SK-MEL-5 (cell line): ENCODE measurements at regions not wholly inside any gene's neighbourhood (a gene's known extent, or its start where the extent isn't known, plus 50 kb on each side); places are given as distances from the start of the nearest gene placed in this dataset.

Experiments
- DNase-seq: peaks from one replicate; pipeline ENCODE4 v3.0.0-alpha.2; 2016; ENCODE audit warnings: low read depth, low spot score
- in situ Hi-C: cut with HindIII; loops from 2 replicates; pipeline ENCODE4 v1.10.0; 2016; ENCODE audit warnings: low sequenced_read_pairs, high pct_unique_total_duplicates, low pct_unique_long_range_greater_than_20kb

DNA sequence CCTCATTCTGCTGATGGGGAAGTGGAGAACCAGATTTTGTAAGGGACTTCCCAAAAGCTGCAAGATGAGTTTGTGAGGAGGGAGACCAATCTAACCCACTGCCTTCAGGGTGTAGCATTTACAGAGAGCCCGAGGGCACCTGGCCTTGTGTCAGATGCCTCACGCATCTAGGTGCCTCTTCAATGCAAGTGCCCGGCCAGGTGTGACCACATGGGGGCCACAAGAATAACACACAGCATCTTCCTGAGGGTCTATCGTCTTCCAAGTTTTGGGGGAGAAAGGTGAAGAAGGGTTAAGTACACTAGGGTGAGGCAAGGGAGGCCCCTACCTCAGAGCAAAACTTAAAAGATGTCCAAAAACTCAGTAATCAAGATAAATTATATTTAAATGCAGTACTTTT, 401.7 kb upstream of the CDH5 start:
- DNase-seq, result no peak
- in situ Hi-C loops, result no loop called here

DNA sequence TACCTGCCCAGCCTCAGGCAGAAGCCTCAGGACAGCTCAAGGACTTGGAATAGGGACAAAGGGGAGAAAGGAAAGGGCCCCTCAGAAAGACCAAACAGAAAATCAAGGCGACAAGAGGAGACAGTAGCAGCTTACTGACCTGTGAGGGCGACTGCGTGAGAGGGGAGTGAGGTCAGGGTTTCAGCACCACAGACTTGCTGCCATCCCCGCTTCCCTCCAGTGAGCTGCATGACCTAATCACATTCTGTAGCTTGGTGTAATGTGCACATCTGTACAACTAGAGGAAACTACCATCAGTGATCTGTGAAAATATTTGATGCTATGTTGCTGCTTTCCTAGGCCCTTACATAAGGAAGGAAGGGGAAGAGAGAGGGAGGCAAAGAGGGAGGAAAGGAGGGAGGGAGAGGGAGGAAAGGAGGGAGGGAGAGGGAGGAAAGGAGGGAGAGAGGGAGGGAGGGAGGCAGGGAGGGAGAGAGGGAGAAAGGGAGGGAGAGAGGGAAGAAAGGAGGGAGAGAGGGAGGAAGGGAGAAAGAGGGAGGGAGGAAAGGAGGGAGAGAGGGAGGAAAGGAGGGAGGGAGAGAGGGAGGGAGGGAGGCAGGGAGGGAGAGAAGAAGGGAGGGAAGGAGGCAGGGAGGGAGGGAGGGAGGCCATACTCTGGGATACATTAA, 404.9 kb upstream of the CDH5 start:
- no peak for DNase-seq
- in situ Hi-C loops, result no loop called here

DNA sequence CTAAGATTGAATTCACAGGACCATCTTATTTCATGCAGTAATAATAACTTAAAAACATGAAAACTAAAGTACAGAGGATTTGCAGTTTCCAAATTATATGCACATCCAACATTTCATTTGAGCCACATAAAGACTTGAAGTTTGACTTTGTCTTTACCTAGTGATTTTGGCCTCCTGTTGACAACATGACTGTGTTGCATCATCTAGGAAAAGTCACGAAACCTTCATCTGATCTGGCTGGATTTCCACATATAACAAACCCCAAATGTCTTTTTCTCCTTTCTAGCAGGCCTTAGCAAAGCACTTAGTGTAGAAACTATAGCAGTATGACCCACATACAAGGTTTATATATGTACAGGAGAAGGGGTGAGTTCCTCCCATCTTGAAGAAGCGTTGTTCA, 406.5 kb upstream of the CDH5 start:
- no peak for DNase-seq
- in situ Hi-C loops, result no loop called here

GRCh38 chr16:65958086-65958485, 408.4 kb upstream of the CDH5 start:
- in situ Hi-C loops, result no loop called here
- no peak for DNase-seq

DNA sequence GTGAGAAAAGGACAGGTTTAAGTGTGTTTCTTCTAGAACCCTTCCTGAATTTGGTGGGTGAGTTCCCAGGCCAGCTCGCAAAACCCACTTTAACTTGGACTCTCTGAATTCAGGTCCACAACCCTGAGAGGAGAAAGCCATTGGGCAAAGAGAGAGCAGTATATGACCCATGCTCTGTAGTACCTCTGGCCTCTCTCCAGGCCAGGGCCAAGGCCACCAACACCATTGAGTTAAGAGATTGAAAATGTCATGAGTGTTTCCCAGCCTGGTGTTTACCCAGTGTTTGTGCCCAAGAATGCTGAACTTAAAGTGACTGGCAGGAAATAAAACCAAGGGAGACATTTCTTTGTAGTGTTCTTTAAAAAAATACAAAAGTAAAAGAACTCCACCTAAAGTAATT, 410.4 kb upstream of the CDH5 start:
- no peak for DNase-seq
- in situ Hi-C loops, result no loop called here

DNA sequence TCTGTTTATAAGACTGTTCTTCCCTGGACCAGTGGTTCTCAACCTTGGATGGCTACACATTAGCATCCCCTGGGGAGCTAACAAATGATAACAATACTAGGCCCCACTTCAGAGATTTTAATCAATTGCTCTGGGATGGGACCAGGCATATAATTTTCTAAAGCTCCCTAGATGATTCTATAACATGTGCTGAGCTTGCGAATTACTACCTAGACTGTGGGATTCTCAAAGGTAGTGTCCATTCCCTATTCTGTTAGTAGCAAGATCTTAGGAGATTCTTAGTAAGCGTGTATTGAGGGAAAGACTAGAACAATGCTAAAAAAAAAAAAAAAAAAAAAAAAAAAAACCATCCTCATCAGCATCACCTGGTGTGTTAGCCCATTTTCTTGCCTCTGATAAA, 412.0 kb upstream of the CDH5 start:
- in situ Hi-C loops, result no loop called here
- no peak for DNase-seq

GRCh38 chr16:65950211-65950610, 416.3 kb upstream of the CDH5 start:
- DNase-seq, result no peak
- in situ Hi-C loops, result no loop called here

- DNase-seq, result no peak
- in situ Hi-C loops, result no loop called here
Observed at GRCh38 chr16:65948361-65948760, 418.1 kb upstream of the CDH5 start.

DNA sequence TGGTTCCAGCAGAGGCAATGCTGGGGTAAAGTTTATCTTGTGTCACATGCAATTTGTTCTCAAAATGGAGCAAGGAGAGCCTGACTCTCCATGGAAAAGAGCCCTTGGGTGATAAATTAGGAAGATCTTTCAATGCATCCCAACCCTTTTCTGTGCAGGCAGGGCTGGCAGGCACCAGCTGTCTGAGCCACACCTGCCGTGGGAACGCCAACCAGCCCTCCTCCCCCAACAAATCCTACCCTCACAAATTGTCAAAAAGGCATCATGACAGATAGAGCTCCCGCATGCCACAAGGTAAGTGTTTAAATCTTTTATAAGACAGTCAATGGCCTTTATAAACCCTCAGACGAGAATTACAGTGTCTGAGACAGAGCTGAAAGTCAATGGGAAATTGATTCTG, 418.5 kb upstream of the CDH5 start:
- in situ Hi-C loops, result no loop called here

GRCh38 chr16:65945493-65945892, 421.0 kb upstream of the CDH5 start:
- no peak for DNase-seq
- in situ Hi-C loops, result no loop called here

More for the DNA sequence above, 418.5 kb upstream of the CDH5 start:
- no peak for DNase-seq

GRCh38 chr16:65944361-65944760, 422.1 kb upstream of the CDH5 start:
- in situ Hi-C loops, result no loop called here

GRCh38 chr16:65940711-65941110, 425.8 kb upstream of the CDH5 start:
- in situ Hi-C loops, result no loop called here
- DNase-seq, result no peak

More at GRCh38 chr16:65944361-65944760, 422.1 kb upstream of the CDH5 start:
- DNase-seq, result no peak

DNA sequence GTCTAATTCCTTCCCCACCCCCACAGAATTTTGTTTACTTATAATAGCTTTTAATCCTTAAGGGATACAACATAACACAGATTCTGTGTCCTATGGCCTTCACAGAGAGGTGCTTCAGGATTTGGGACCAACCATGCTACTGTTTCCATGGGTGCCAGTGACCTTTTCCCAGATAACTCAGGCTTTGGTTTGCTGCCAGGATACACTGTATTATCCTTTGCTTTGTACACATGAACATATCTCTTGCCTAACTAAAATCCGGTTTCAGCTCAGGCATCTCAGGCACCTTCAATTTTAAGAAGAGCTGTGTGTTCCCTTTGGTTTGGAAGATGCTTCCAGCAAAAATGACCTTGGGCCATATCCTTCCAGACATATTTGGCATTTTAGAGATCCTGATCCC, 428.4 kb upstream of the CDH5 start:
- no peak for DNase-seq
- in situ Hi-C loops, result no loop called here

DNA sequence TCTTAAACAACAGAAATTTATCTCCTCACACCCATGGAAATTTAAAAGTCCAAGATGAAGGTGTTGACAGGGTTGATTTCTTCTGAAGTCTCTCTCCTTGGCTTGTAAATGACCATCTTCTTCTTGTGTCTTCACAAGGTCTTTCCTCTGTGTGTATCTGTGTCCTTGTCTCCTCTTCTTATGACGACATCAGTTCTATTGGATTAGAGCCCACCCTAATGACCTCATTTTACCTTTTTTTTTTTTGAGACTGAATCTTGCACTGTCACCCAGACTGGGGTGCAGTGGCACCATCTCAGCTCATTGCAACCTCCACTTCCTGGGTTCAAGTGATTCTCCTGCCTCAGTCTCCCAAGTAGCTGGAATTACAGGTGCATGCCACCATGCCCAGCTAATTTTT, 429.0 kb upstream of the CDH5 start:
- in situ Hi-C loops, result no loop called here

DNA sequence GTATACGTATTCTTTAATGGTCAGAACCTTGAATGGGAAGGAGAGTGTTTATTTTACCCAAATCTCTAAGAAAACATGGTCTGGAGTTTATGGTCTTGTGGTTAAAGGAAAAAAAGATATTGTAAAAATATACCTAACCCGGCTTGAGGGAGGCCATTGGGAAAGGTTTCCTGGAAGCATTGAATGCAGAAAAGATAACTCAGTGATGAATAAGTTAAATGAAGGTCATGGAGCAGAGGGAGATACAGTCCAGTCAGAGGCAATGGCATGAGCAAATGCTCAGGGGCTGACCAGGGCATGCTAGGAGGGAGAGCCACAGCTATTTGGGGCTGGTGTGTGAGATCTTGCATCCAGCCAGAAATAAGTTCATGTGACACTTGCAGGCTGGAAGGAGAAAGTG, 430.4 kb upstream of the CDH5 start:
- no peak for DNase-seq
- in situ Hi-C loops, result no loop called here

More for the DNA sequence above, 429.0 kb upstream of the CDH5 start:
- no peak for DNase-seq

GRCh38 chr16:65934443-65934842, 432.0 kb upstream of the CDH5 start:
- DNase-seq, result no peak
- in situ Hi-C loops, result no loop called here

DNA sequence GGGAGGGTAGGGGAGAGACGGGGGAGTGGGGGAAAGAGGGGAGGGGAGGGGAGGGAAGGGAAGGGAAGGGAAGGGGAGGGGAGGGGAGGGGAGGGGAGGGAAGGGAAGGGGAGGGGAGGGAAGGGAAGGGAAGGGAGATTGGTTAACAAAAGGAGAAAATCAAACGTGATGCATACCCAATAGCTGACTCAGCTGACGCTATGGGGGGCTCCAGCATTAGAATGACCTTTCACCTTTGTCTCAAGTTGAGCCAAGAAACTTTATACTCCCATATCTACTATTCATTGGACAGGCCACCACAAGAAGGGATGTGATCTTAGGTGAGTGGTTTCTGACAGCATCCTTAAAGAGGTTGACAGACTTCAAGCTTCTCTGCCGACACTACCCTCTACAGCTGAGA, 432.8 kb upstream of the CDH5 start:
- in situ Hi-C loops, result no loop called here
- DNase-seq, result no peak

- in situ Hi-C loops, result no loop called here
- no peak for DNase-seq
Observed at GRCh38 chr16:65932350-65933072, 434.0 kb upstream of the CDH5 start.

- no peak for DNase-seq
- in situ Hi-C loops, result no loop called here
Observed at GRCh38 chr16:65922923-65923322, 443.6 kb upstream of the CDH5 start.
